GM19395 (cell line): ENCODE measurements at regions not wholly inside any gene's neighbourhood (a gene's known extent, or its start where the extent isn't known, plus 50 kb on each side); places are given as distances from the start of the nearest gene placed in this dataset.

ENCODE experiments used
- ATAC-seq: cut with Tn5 transposase; IDR thresholded peaks from one replicate; pipeline ENCODE4 v1.9.1; 2021; ENCODE audit warnings: mild to moderate bottlenecking, moderate library complexity; ENCODE audit not compliant: unreplicated experiment

GRCh38 chr3:117235304-117235703, 525.7 kb downstream of the TUSC7 start:
- no peak for ATAC-seq

DNA sequence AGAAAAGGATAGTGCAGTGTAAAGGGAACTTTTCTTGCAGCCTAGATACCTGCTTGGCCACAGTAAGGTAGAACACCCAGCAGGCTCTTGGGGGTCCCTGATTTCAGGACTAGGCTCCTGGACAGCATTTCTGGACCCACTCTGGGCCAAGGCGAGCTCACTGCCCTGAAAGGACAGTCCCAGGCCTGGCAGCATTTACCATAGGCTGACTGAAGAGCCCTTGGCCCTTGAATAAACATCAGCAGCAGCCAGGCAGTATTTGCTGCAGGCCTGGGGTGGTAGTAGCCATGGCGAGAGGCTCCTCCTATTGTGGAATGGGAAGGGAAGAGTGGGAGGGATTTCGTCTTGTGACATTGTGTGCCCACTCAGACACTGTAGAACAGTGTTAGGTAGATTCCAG, 529.2 kb downstream of the TUSC7 start:
- no peak for ATAC-seq

- no peak for ATAC-seq
Observed at GRCh38 chr3:117243657-117244056, 534.1 kb downstream of the TUSC7 start.

GRCh38 chr3:117246771-117247555, 537.4 kb downstream of the TUSC7 start:
- ATAC-seq = no peak

DNA sequence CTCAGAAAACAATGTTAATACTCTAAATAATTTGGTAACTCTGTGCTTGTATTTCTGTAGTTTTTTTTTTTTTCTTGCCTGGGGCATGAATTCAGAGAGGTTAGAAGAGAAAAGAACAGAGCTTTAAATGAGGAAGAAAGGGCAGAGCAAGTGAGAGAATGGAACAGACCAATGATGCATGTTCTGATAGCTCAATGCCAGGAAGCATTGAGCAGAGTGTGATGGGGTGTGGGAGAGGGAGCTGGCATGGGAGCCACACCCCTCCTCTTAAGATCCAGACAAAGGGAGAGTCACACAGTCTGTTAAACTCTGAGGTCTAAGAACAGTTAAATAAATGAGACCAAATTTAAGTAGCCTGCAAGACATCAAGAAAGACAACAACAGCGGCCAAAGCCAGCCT, 538.6 kb downstream of the TUSC7 start:
- ATAC-seq = no peak

GRCh38 chr3:117252208-117252607, 542.6 kb downstream of the TUSC7 start:
- ATAC-seq = no peak

GRCh38 chr3:117252651-117253050, 543.1 kb downstream of the TUSC7 start:
- no peak for ATAC-seq

DNA sequence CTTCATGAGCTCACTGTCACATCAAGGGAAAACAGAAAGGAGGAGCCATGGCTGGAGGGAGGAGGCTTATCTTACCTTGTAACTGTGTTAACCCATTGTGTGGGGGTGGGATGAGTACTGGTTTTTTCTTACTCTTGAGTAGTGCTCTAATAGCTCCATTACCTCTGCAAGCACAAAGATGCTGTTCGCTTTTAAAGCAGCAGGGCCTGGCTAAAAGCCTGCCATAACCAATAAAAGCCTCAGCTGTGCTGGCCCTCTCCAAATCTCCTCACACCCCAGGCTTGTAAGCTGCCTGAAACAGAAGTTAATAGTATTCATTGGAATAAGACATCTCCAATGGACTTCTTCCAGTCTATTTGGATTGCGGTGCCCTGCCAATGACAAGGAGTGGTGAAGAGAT, 544.1 kb downstream of the TUSC7 start:
- ATAC-seq = no peak

- no peak for ATAC-seq
Observed at GRCh38 chr3:117254985-117255384, 545.4 kb downstream of the TUSC7 start.

- ATAC-seq = no peak
Observed at GRCh38 chr3:117255736-117256135, 546.2 kb downstream of the TUSC7 start.

DNA sequence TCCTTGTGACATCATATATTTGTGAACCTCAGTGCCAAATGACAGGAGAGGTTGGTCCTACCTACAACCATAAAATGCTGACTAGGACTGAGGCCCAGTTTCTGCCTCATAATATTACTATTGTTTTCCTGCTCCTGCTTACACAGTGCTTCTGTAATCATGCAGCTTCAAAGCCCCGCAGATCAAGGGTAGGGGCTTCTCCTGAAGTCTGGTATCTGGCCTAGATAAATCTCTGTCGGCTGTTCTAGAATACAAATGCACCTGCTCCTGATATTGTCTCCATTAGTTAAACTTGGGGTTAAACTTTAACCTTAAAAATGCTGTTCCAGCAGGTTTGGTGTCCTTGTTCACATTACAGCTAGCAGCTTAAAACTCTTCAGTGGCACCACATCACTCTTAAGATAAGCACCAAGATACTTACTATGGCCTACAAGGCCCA, 552.4 kb downstream of the TUSC7 start:
- ATAC-seq = no peak

DNA sequence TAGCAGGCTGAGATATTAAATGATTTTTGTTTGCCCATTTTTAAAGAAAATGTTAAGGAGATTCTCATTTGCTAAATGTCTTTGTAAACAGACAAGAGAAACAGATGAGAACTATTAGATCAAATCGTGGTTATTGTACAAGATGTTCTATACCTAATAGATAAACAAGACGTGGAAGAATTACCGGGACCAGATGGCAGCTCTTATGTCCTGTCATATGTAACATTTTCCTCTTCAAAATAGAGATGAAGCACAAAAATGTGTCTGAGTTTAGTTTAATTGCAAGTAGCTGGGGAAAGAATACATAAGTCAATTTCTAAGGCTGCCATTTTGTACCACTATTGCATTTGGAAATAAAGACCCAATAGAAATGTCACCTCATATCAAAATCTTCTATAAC, 553.7 kb downstream of the TUSC7 start:
- no peak for ATAC-seq

GRCh38 chr3:117263745-117264144, 554.2 kb downstream of the TUSC7 start:
- ATAC-seq = no peak

DNA sequence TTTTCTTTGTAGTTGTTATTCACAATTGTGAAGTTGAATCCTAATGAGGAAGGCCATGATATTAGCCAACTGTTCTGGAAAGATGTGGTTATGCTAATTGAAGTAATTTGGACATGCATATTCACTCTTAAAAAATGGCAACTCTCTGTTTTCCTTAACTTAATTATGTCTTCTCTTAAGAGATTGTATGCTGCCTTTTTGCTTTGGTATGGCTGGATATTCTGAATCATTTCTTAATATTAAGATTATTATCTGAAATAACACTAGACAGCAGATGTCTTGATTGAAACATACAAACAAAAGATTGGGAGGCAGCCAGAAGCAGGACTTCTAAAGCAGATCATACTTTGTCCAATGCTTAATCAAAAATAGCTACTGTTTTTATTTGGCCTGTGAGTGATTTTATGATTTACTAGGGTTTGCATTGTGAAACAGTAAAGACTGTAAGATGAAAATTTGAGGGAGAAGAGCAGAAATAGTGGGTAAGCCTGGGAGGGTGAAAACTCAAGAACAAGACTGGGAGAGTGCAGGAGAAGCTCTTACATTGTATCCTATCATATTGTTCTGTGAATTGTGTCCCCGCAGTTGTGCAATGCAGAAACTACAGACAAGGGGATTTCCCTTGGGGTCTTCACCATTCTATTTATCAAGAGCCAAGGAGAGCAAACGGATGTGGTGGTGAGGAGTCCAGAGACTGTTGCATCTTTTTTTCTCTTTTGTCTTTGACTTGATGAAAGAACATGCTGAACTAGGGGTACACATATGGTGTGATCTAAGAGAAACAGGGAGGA, 554.8 kb downstream of the TUSC7 start:
- ATAC-seq = no peak

- no peak for ATAC-seq
Observed at GRCh38 chr3:117266806-117267205, 557.2 kb downstream of the TUSC7 start.

DNA sequence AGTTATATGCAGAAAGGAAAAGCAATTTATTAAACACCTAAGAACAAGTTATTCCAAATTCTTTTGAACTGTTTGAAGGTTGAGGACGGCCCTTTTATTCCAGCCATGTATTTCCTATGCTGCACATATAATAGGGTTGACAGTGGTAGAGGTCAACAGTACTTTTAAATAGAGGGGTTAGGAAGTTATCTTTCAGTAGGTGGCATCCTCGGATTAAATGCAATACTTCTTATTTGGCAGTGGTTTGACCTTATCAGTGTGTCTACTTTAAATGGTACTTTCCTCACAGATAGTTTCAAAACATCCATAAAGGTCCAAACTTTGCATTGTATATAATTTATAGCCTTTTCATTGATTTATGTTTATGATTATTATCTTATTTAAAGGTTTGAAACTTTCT, 558.7 kb downstream of the TUSC7 start:
- no peak for ATAC-seq

- ATAC-seq = no peak
Observed at GRCh38 chr3:117272274-117272673, 562.7 kb downstream of the TUSC7 start.

DNA sequence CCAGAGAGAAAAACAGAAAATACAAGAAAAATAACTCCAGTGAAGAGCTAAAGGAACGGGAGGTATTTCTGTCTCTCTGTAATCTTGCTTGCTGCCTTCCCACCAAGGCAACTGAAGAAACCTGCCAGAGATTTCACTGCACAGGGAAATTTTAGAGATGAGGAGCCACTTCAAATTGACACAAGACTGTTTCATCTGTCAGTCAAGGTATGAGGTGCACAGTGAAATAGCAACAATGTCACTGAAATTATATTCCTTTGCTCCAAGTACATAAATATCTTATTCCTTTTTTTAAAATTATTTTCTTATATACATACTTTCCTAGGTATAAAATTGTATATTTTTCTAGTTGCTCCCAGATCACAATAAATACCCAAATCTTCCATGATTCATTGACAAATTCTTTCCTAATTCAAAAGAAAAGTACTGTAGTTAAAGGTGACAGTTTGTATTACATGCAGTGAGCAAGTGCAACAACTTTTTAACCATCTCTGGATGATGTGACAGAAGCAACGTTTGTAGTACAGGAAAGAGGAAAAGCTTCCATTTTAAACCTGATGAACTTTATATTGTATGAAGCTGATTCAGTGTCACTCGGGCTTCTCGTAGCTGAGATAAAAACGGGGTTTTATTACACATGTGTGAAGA, 563.4 kb downstream of the TUSC7 start:
- ATAC-seq = no peak

DNA sequence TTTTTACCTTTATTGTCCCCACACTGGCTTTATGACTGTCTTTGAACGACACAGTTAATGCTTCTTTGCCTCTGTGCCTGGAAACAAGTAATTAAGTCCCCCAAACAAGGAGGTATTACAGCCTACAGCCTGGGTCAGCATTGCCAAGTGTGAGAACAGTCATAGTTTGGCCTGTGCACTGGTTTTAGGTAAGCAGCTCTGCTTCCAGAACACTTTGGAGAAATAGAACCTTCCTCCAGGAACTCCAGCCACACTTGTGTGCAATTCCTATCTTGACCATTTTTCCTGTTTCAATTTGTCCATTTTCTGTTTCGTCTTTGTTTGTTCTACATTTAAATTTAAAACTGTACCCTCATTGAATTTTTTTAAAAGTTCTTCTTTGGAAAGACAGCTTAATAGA, 568.2 kb downstream of the TUSC7 start:
- ATAC-seq = no peak

- ATAC-seq = no peak
Observed at GRCh38 chr3:117278424-117279190, 569.0 kb downstream of the TUSC7 start.

GRCh38 chr3:117281371-117281770, 571.8 kb downstream of the TUSC7 start:
- ATAC-seq = no peak
